H1 (cell line): ENCODE measurements at regions not wholly inside any gene's neighbourhood (a gene's known extent, or its start where the extent isn't known, plus 50 kb on each side); places are given as distances from the start of the nearest gene placed in this dataset.
A peak's percentile ranks its signal among the peaks of the same experiment; 100 is the strongest.

Experiments
- CTCF ChIA-PET: fragments of 300-600 bp; sonication (Branson Sonifier 250); formaldehyde crosslinking; loops from one replicate; lab custom pipeline; 2021; ENCODE audit not compliant: partially characterized antibody; lab: Charles Lee
- POLR2A ChIA-PET: fragments of 300-600 bp; sonication (Branson Sonifier 250); formaldehyde crosslinking; loops from one replicate; lab custom pipeline; 2021; ENCODE audit warnings: inconsistent platforms; ENCODE audit not compliant: partially characterized antibody; lab: Charles Lee
- DNase-seq, 2 experiments: peaks; one replicate each; pipeline versions ENCODE4 v3.0.0 to v3.0.0-alpha.2; 2010 to 2022; ENCODE audit warnings: low spot score in 2 of 2, low read depth in 1 of 2, mixed read lengths in 1 of 2
- FAIRE-seq: peaks from 2 replicates; lab custom pipeline; 2011; peaks lifted over from hg19 to GRCh38; lab: Jason Lieb, UNC
- H2AFZ ChIP-seq: 2 replicates; pipeline ENCODE4 v1.8.1; 2012; ENCODE audit warnings: low read length, inconsistent platforms
- H2AK5ac ChIP-seq: 2 replicates; pipeline ENCODE4 v1.6.1; 2013; ENCODE audit warnings: low read depth, low read length
- H2BK120ac ChIP-seq: replicated peaks from 2 replicates; pipeline ENCODE3; 2013; ENCODE audit warnings: low read depth, low read length, inconsistent platforms
- H2BK12ac ChIP-seq: 2 replicates; pipeline ENCODE4 v1.6.1; 2013; ENCODE audit warnings: low read depth, low read length
- H2BK15ac ChIP-seq: 2 replicates; pipeline ENCODE4 v1.6.1; 2013; ENCODE audit warnings: low read length
- H2BK20ac ChIP-seq: 2 replicates; pipeline ENCODE4 v1.6.1; 2013; ENCODE audit warnings: low read length
- H2BK5ac ChIP-seq: 2 replicates; pipeline ENCODE4 v1.6.1; 2013; ENCODE audit warnings: low read depth, low read length
- H3K14ac ChIP-seq: 2 replicates; pipeline ENCODE4 v1.6.1; 2013; ENCODE audit warnings: inconsistent platforms; ENCODE audit not compliant: insufficient read length
- H3K18ac ChIP-seq: 2 replicates; pipeline ENCODE4 v1.6.1; 2013; ENCODE audit warnings: low read length; ENCODE audit errors: extremely low read depth
- H3K23ac ChIP-seq: 2 replicates; pipeline ENCODE4 v1.6.1; 2013; ENCODE audit warnings: inconsistent platforms; ENCODE audit not compliant: insufficient read length
- H3K23me2 ChIP-seq: 2 replicates; pipeline ENCODE4 v1.6.1; 2013; ENCODE audit warnings: low read depth, low read length
- H3K27ac ChIP-seq: 2 replicates; pipeline ENCODE4 v1.6.1; 2011; ENCODE audit warnings: low read depth, low read length, inconsistent platforms
- H3K27me3 ChIP-seq, 4 experiments: replicated peaks in 1 of 4; 1 replicate in 1 of 4; 2 replicates in 3 of 4; pipeline versions ENCODE4 v1.6.1 to v1.8.1; 2011 to 2013; ENCODE audit warnings: low read length in 3 of 4, mild to moderate bottlenecking in 3 of 4, inconsistent platforms in 2 of 4, mixed read lengths in 2 of 4, moderate library complexity in 1 of 4; ENCODE audit not compliant: control insufficient read depth in 3 of 4, insufficient read depth in 3 of 4; ENCODE audit errors: extremely low read depth in 1 of 4
- H3K36me3 ChIP-seq, 4 experiments: 2 replicates each; pipeline versions ENCODE4 v1.6.1 to v1.8.1; 2011 to 2013; ENCODE audit warnings: mild to moderate bottlenecking in 4 of 4, low read length in 3 of 4, moderate library complexity in 2 of 4, control low read depth in 1 of 4, inconsistent platforms in 1 of 4; ENCODE audit not compliant: insufficient read depth in 4 of 4, control insufficient read depth in 2 of 4
- H3K4ac ChIP-seq: replicated peaks from 2 replicates; pipeline ENCODE3; 2013; ENCODE audit warnings: low read length, low read depth, mixed read lengths, inconsistent platforms; ENCODE audit not compliant: insufficient read length
- H3K4me1 ChIP-seq, 4 experiments: replicated peaks in 1 of 4; 1 replicate in 1 of 4; 2 replicates in 3 of 4; pipeline versions ENCODE4 v1.6.1 to v1.8.1; 2011 to 2013; ENCODE audit warnings: low read length in 3 of 4, inconsistent platforms in 2 of 4, mixed read lengths in 1 of 4; ENCODE audit not compliant: insufficient read depth in 4 of 4, control insufficient read depth in 3 of 4
- H3K4me2 ChIP-seq, 2 experiments: 2 replicates each; pipeline versions ENCODE4 v1.6.1 to v1.8.1; 2011 to 2013; ENCODE audit warnings: low read depth in 2 of 2, low read length in 2 of 2, control low read depth in 1 of 2, inconsistent platforms in 1 of 2, mild to moderate bottlenecking in 1 of 2; ENCODE audit not compliant: insufficient read depth in 1 of 2
- H3K4me3 ChIP-seq, 4 experiments: fragments of 200-600, 300-600 bp in 1 of 4; sonication (generic), shearing (Covaris generic), sonication (Bioruptor Twin) in 1 of 4; 2 replicates each; pipeline versions ENCODE4 v1.5.1 to v1.8.1; 2011 to 2016; ENCODE audit warnings: low read length in 4 of 4, low read depth in 3 of 4, control low read depth in 2 of 4, inconsistent platforms in 2 of 4, mild to moderate bottlenecking in 2 of 4, mixed read lengths in 1 of 4, moderate library complexity in 1 of 4; ENCODE audit not compliant: insufficient read depth in 2 of 4; ENCODE audit errors: extremely low read depth in 1 of 4
- H3K56ac ChIP-seq: replicated peaks from 2 replicates; pipeline ENCODE3; 2013; ENCODE audit warnings: low read depth, mild to moderate bottlenecking, mixed read lengths, low read length, inconsistent platforms; ENCODE audit not compliant: insufficient read length
- H3K79me1 ChIP-seq: 2 replicates; pipeline ENCODE4 v1.6.1; 2013; ENCODE audit warnings: low read depth, low read length, control low read depth
- H3K79me2 ChIP-seq, 2 experiments: 2 replicates each; pipeline versions ENCODE4 v1.6.1 to v1.8.1; 2012 to 2013; ENCODE audit warnings: low read length in 2 of 2, mild to moderate bottlenecking in 2 of 2, inconsistent platforms in 1 of 2; ENCODE audit not compliant: insufficient read depth in 2 of 2, control insufficient read depth in 1 of 2
- H3K9ac ChIP-seq, 4 experiments: replicated peaks in 1 of 4; 1 replicate in 1 of 4; 2 replicates in 3 of 4; pipeline versions ENCODE4 v1.6.1 to v1.8.1; 2011 to 2013; ENCODE audit warnings: low read depth in 3 of 4, low read length in 3 of 4, control low read depth in 2 of 4, mild to moderate bottlenecking in 2 of 4, moderate library complexity in 2 of 4, inconsistent platforms in 1 of 4; ENCODE audit errors: extremely low read depth in 1 of 4
- H3K9me3 ChIP-seq, 2 experiments: 2 replicates each; pipeline versions ENCODE4 v1.6.1 to v1.8.1; 2012 to 2013; ENCODE audit warnings: mild to moderate bottlenecking in 2 of 2, moderate library complexity in 2 of 2, control low read depth in 1 of 2, inconsistent platforms in 1 of 2, low read depth in 1 of 2, low read length in 1 of 2, mixed read lengths in 1 of 2; ENCODE audit not compliant: insufficient read depth in 2 of 2
- H4K20me1 ChIP-seq, 2 experiments: replicated peaks in 1 of 2; 2 replicates each; pipeline versions ENCODE3 to v1.8.1; 2011 to 2013; ENCODE audit warnings: inconsistent platforms in 2 of 2, low read length in 2 of 2, mild to moderate bottlenecking in 1 of 2; ENCODE audit not compliant: insufficient read depth in 2 of 2, control insufficient read depth in 1 of 2
- H4K5ac ChIP-seq: 2 replicates; pipeline ENCODE4 v1.6.1; 2013; ENCODE audit warnings: low read length, low read depth, mixed read lengths, inconsistent platforms; ENCODE audit not compliant: insufficient read length
- H4K8ac ChIP-seq: 2 replicates; pipeline ENCODE4 v1.8.0; 2013; ENCODE audit warnings: mild to moderate bottlenecking, moderate library complexity, low read length, inconsistent platforms; ENCODE audit not compliant: insufficient read depth; ENCODE audit errors: extremely low read depth
- H4K91ac ChIP-seq: replicated peaks from 2 replicates; pipeline ENCODE3; 2013; ENCODE audit warnings: low read length, mixed read lengths, inconsistent platforms; ENCODE audit not compliant: insufficient read length
- CBX8 ChIP-seq: fragments of 300-800, 300-1000 bp; sonication (generic); IDR thresholded peaks from 2 replicates; pipeline ENCODE4 v1.7.1; 2016; ENCODE audit warnings: low read depth, low read length, borderline replicate concordance
- HDAC6 ChIP-seq: IDR thresholded peaks from one replicate; pipeline ENCODE4 v1.7.1; 2012; ENCODE audit warnings: low read depth, mild to moderate bottlenecking, inconsistent platforms, low read length, moderate library complexity
- SP4 ChIP-seq: IDR thresholded peaks from 2 replicates; pipeline ENCODE4 v1.6.1; 2012; ENCODE audit warnings: low read length, inconsistent platforms
- YY1 ChIP-seq: IDR thresholded peaks from 2 replicates; pipeline ENCODE4 v1.6.1; 2011; ENCODE audit warnings: low read depth, mild to moderate bottlenecking, low read length
- WGBS, 2 experiments: shearing (Covaris generic) in 1 of 2; methylation state at CpG; one replicate each; pipeline versions ENCODE4 v1.1.6 to v1.1.7; 2013 to 2015; ENCODE audit warnings: low lambda C conversion rate in 2 of 2, mixed read lengths in 2 of 2, inconsistent platforms in 1 of 2, low coverage in 1 of 2, missing lambda C conversion rate in 1 of 2; ENCODE audit not compliant: insufficient replicate concordance in 2 of 2, insufficient coverage in 1 of 2, insufficient read length in 1 of 2; ENCODE audit errors: extremely low coverage in 1 of 2, missing lambda C conversion rate in 1 of 2; 5-methylcytosine and 5-hydroxymethylcytosine counted together
- TF ChIP-seq, protein P1 (sequence below): IDR thresholded peaks from 2 replicates; pipeline ENCODE4 v1.6.1; 2012; ENCODE audit warnings: low read length, inconsistent platforms

DNA sequence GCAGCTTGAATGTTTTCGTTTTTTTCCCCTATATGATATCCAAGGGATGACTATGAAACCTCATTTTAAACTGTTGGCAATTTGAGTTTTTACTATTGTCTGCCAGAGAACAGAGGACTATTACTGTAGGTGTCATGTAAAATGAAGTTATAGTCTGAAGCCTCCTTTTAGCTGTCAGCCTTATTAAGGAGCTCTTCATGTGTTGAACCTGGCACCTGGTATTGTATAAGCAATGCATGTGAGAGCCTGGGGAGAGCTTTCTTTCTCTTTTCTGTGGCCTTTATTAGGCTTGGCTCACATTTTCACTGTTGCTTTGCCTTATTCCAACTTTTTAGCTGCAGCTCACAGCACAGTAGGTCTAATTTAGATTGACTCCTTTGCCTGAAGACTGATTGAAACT is 119.1 kb upstream of the FOXP2 start:
- TF ChIP-seq HDAC6 (no peak), YY1 (no peak), SP4 (no peak), CBX8 (no peak)
- TF ChIP-seq, protein P1, sequence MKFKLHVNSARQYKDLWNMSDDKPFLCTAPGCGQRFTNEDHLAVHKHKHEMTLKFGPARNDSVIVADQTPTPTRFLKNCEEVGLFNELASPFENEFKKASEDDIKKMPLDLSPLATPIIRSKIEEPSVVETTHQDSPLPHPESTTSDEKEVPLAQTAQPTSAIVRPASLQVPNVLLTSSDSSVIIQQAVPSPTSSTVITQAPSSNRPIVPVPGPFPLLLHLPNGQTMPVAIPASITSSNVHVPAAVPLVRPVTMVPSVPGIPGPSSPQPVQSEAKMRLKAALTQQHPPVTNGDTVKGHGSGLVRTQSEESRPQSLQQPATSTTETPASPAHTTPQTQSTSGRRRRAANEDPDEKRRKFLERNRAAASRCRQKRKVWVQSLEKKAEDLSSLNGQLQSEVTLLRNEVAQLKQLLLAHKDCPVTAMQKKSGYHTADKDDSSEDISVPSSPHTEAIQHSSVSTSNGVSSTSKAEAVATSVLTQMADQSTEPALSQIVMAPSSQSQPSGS = no peak
- no peaks in the 10 kb centered on the region for H3K79me2 ChIP-seq
- no peak overlapping the region for H2BK15ac ChIP-seq
- H3K4me2 ChIP-seq = no peak overlapping the region
- H3K4me3 ChIP-seq = no peak overlapping the region
- no peak overlapping the region for H3K56ac ChIP-seq
- H3K79me1 ChIP-seq = no peaks in the 10 kb centered on the region
- FAIRE-seq (no peak), DNase-seq (no peak)
- H3K36me3 ChIP-seq = no peaks in the 10 kb centered on the region
- WGBS, 2 experiments = 89% methylated on average over 1 of the region's 1 CpG; no CpG with 5 or more reads in 1 of the 2 experiments
- H3K14ac ChIP-seq = no peak overlapping the region
- POLR2A ChIA-PET = no interaction called here
- H4K91ac ChIP-seq = no peak overlapping the region
- H2BK5ac ChIP-seq = no peak overlapping the region
- H3K27me3 ChIP-seq = no peaks in the 10 kb centered on the region
- H2BK120ac ChIP-seq = no peak overlapping the region
- no peaks in the 10 kb centered on the region for H4K20me1 ChIP-seq
- no peak overlapping the region for H3K23ac ChIP-seq
- no peaks in the 10 kb centered on the region for H3K4me1 ChIP-seq
- no peak overlapping the region for H4K8ac ChIP-seq
- no peak overlapping the region for H2AK5ac ChIP-seq
- no peak overlapping the region for H3K18ac ChIP-seq
- H3K9ac ChIP-seq = no peak overlapping the region
- H3K23me2 ChIP-seq = no peaks in the 10 kb centered on the region; the same call in 1 of the 2 replicates
- H2AFZ ChIP-seq = peak overlapping the region; percentile 90; the same call in 1 of the 2 replicates
- H2BK20ac ChIP-seq = no peak overlapping the region
- CTCF ChIA-PET = no interaction called here
- no peak overlapping the region for H2BK12ac ChIP-seq
- H4K5ac ChIP-seq = no peak overlapping the region
- no peak overlapping the region for H3K4ac ChIP-seq
- no peak overlapping the region for H3K27ac ChIP-seq
- no peaks in the 10 kb centered on the region for H3K9me3 ChIP-seq
